Liver (tissue), 3 donors: ENCODE measurements at regions not wholly inside any gene's neighbourhood (a gene's known extent, or its start where the extent isn't known, plus 50 kb on each side); places are given as distances from the start of the nearest gene placed in this dataset.

Experiments used
- CTCF ChIP-seq: fragments of 150-350 bp; IDR thresholded peaks from 2 replicates; pipeline ENCODE4 v1.5.1; 2017; ENCODE audit warnings: improper control_type of control experiment, low read depth, low read length; ENCODE audit not compliant: missing input control
- GABPA ChIP-seq, 2 donors: IDR thresholded peaks in 1 of 2; conservative IDR thresholded peaks in 1 of 2; 2 replicates each; pipeline ENCODE4 v1.6.1; 2016; ENCODE audit warnings: antibody characterized with exemption in 2 of 2, mild to moderate bottlenecking in 1 of 2, moderate library complexity in 1 of 2
- HNF4A ChIP-seq, 2 donors: conservative IDR thresholded peaks; 2 replicates each; pipeline ENCODE4 v1.6.1; 2016; ENCODE audit warnings: antibody characterized with exemption in 2 of 2, mild to moderate bottlenecking in 2 of 2
- MAX ChIP-seq: IDR thresholded peaks from 2 replicates; pipeline ENCODE4 v1.6.1; 2016; ENCODE audit warnings: antibody characterized with exemption
- NR2F2 ChIP-seq: IDR thresholded peaks from 2 replicates; pipeline ENCODE4 v1.6.1; 2016; ENCODE audit warnings: antibody characterized with exemption
- RAD21 ChIP-seq, 2 donors: IDR thresholded peaks; 2 replicates each; pipeline ENCODE4 v1.6.1; 2016; ENCODE audit warnings: antibody characterized with exemption in 2 of 2, mild to moderate bottlenecking in 2 of 2
- REST ChIP-seq: IDR thresholded peaks from 2 replicates; pipeline ENCODE4 v1.6.1; 2016; ENCODE audit warnings: antibody characterized with exemption, mild to moderate bottlenecking
- RXRA ChIP-seq, 2 donors: IDR thresholded peaks; 2 replicates each; pipeline ENCODE4 v1.6.1; 2017 to 2018; ENCODE audit warnings: antibody characterized with exemption in 2 of 2, mild to moderate bottlenecking in 1 of 2
- TAF1 ChIP-seq: conservative IDR thresholded peaks from 2 replicates; pipeline ENCODE4 v1.6.1; 2016; ENCODE audit warnings: antibody characterized with exemption, mild to moderate bottlenecking
- YY1 ChIP-seq: IDR thresholded peaks from 2 replicates; pipeline ENCODE4 v1.6.1; 2016; ENCODE audit warnings: antibody characterized with exemption, mild to moderate bottlenecking
- donor health status: healthy.
- donor health status: healthy.

- TF ChIP-seq TAF1 = no peak
- TF ChIP-seq CTCF = no peak
- TF ChIP-seq MAX = no peak
- TF ChIP-seq RAD21 (IDR thresholded peaks at IDR 0.05) = no peak
- TF ChIP-seq REST = no peak
- TF ChIP-seq RXRA (IDR thresholded peaks at IDR 0.05) = no peak
- TF ChIP-seq NR2F2 = no peak
- TF ChIP-seq GABPA (IDR thresholded peaks at IDR 0.05 in 1 of 2, conservative IDR thresholded peaks at IDR 0.05 in 1 of 2) = no peak
- TF ChIP-seq YY1 = no peak
- no peak for TF ChIP-seq HNF4A (conservative IDR thresholded peaks at IDR 0.05)
Measured at GRCh38 chr2:65654496-65654895, 222.1 kb upstream of the SPRED2 start.
